ENCODE measurements at regions not wholly inside any gene's neighbourhood (a gene's known extent, or its start where the extent isn't known, plus 50 kb on each side); places are given as distances from the start of the nearest gene placed in this dataset.

DNA sequence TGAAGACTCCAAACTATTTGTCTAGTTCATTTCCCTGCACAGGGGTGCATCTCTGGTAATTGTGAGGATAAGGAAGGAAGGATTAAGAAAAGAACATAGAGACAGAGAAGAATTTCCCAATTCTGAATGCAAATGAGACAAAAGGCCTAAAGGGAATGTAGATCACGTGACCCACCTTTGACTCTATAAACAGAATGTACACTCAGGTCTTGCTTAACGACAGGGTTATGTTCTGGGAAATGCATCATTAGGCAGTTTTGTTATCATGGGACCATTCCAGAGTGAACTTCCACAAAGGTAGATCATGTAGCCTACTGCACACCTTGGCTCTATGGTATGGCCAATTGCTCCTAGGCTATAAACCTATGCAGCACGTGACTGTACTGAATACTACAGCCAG lies 252.3 kb upstream of the ZP4 start:
- Histone ChIP-seq H3K27me3 (ENCODE audit: insufficient read depth, low read length, poor library complexity, severe bottlenecking) (no peaks in the 10 kb centered on the region), H3F3A (ENCODE audit: low read depth) (no peaks in the 10 kb centered on the region), H4K20me1 (ENCODE audit: insufficient read depth, low read length, poor library complexity, severe bottlenecking) (no peaks in the 10 kb centered on the region), H3K4me2 (ENCODE audit: low read depth, low read length, poor library complexity, severe bottlenecking) (no peak overlapping the region), H3K4me1 (ENCODE audit: insufficient read depth, low read length, poor library complexity, severe bottlenecking) (no peaks in the 10 kb centered on the region), H3K36me3 (ENCODE audit: insufficient read depth, low read length) (no peaks in the 10 kb centered on the region), H3K9me2 (replicated peaks; ENCODE audit: low read depth, low read length) (no peaks in the 10 kb centered on the region), H3K9ac (ENCODE audit: low read depth, low read length, poor library complexity, severe bottlenecking) (no peak overlapping the region), H2AFZ (ENCODE audit: low read length) (no peak overlapping the region), H3K4me3 (ENCODE audit: low read length, poor library complexity, severe bottlenecking) (no peak overlapping the region), H3K79me2 (ENCODE audit: insufficient read depth, low read length) (no peaks in the 10 kb centered on the region), H3K9me3 (ENCODE audit: insufficient read depth, low read depth, low read length) (no peaks in the 10 kb centered on the region)
- TF ChIP-seq, protein P1, sequence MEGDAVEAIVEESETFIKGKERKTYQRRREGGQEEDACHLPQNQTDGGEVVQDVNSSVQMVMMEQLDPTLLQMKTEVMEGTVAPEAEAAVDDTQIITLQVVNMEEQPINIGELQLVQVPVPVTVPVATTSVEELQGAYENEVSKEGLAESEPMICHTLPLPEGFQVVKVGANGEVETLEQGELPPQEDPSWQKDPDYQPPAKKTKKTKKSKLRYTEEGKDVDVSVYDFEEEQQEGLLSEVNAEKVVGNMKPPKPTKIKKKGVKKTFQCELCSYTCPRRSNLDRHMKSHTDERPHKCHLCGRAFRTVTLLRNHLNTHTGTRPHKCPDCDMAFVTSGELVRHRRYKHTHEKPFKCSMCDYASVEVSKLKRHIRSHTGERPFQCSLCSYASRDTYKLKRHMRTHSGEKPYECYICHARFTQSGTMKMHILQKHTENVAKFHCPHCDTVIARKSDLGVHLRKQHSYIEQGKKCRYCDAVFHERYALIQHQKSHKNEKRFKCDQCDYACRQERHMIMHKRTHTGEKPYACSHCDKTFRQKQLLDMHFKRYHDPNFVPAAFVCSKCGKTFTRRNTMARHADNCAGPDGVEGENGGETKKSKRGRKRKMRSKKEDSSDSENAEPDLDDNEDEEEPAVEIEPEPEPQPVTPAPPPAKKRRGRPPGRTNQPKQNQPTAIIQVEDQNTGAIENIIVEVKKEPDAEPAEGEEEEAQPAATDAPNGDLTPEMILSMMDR (conservative IDR thresholded peaks at IDR 0.05; ENCODE audit: low read length), result no peak
- TF ChIP-seq EZH2phosphoT487 (IDR thresholded peaks at IDR 0.05; ENCODE audit: borderline replicate concordance), result no peak

DNA sequence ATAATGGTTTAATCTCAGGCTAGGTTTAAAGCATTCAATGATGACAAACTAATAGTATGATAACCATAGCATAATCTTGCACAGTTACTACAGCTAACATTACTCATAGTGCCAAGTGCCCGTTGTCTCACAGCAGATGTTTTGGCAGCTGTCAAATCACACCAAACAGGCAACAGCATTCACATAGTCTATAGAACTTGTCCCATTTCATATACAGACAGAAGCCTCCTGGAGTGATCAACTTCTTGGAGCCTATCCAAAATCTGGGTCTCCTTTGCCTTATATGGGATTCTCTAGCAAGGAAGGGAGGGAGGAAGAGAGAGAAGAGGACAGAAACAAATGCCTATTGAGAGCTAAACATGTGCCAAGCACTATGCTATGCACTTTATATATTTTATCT lies 250.6 kb upstream of the ZP4 start:
- no peak overlapping the region for H3K9ac ChIP-seq (ENCODE audit: low read depth, low read length, poor library complexity, severe bottlenecking)
- no peaks in the 10 kb centered on the region for H3K9me3 ChIP-seq (ENCODE audit: insufficient read depth, low read depth, low read length)
- H3K4me3 ChIP-seq (ENCODE audit: low read length, poor library complexity, severe bottlenecking), result no peak overlapping the region
- no peaks in the 10 kb centered on the region for H4K20me1 ChIP-seq (ENCODE audit: insufficient read depth, low read length, poor library complexity, severe bottlenecking)
- H3K9me2 ChIP-seq (replicated peaks; ENCODE audit: low read depth, low read length), result no peaks in the 10 kb centered on the region
- H3K4me2 ChIP-seq (ENCODE audit: low read depth, low read length, poor library complexity, severe bottlenecking), result no peak overlapping the region
- no peaks in the 10 kb centered on the region for H3K27me3 ChIP-seq (ENCODE audit: insufficient read depth, low read length, poor library complexity, severe bottlenecking)
- H3K79me2 ChIP-seq (ENCODE audit: insufficient read depth, low read length), result no peaks in the 10 kb centered on the region
- H3F3A ChIP-seq (ENCODE audit: low read depth), result no peaks in the 10 kb centered on the region
- H3K4me1 ChIP-seq (ENCODE audit: insufficient read depth, low read length, poor library complexity, severe bottlenecking), result no peaks in the 10 kb centered on the region
- TF ChIP-seq, protein P1 (conservative IDR thresholded peaks at IDR 0.05; ENCODE audit: low read length), result no peak
- TF ChIP-seq EZH2phosphoT487 (IDR thresholded peaks at IDR 0.05; ENCODE audit: borderline replicate concordance), result no peak
- H2AFZ ChIP-seq (ENCODE audit: low read length), result no peak overlapping the region
- H3K36me3 ChIP-seq (ENCODE audit: insufficient read depth, low read length), result no peaks in the 10 kb centered on the region

DNA sequence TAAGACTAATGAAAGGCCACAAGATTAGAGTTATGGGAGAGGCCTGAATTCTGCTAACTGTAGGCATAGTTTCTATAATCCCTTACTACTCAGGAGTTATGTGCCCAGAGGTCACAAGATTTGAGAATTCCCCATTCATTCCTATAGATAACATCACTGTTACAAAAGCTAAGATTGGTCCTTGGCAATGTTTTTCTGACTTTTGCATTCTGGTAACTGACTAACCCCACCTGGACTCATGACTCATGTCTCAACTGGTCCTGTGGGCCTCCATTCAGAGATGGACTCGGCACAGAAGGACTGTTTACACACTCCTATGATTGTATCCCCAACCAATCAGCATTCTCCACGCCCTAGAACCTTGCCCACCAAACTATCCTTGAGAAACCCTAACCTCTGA lies 249.0 kb upstream of the ZP4 start:
- no peak overlapping the region for H3K9ac ChIP-seq (ENCODE audit: low read depth, low read length, poor library complexity, severe bottlenecking)
- H3K36me3 ChIP-seq (ENCODE audit: insufficient read depth, low read length), result no peaks in the 10 kb centered on the region
- H3K9me2 ChIP-seq (replicated peaks; ENCODE audit: low read depth, low read length), result no peaks in the 10 kb centered on the region
- H3K9me3 ChIP-seq (ENCODE audit: insufficient read depth, low read depth, low read length), result no peaks in the 10 kb centered on the region; the same call in 1 of the 2 replicates
- no peaks in the 10 kb centered on the region for H3K79me2 ChIP-seq (ENCODE audit: insufficient read depth, low read length)
- no peak overlapping the region for H2AFZ ChIP-seq (ENCODE audit: low read length)
- H3K4me1 ChIP-seq (ENCODE audit: insufficient read depth, low read length, poor library complexity, severe bottlenecking), result no peaks in the 10 kb centered on the region
- no peak overlapping the region for H3K4me2 ChIP-seq (ENCODE audit: low read depth, low read length, poor library complexity, severe bottlenecking)
- no peaks in the 10 kb centered on the region for H4K20me1 ChIP-seq (ENCODE audit: insufficient read depth, low read length, poor library complexity, severe bottlenecking)
- no peaks in the 10 kb centered on the region for H3K27me3 ChIP-seq (ENCODE audit: insufficient read depth, low read length, poor library complexity, severe bottlenecking)
- no peaks in the 10 kb centered on the region for H3F3A ChIP-seq (ENCODE audit: low read depth)
- TF ChIP-seq EZH2phosphoT487 (IDR thresholded peaks at IDR 0.05; ENCODE audit: borderline replicate concordance), result no peak
- TF ChIP-seq, protein P1 (conservative IDR thresholded peaks at IDR 0.05; ENCODE audit: low read length), result no peak
- H3K4me3 ChIP-seq (ENCODE audit: low read length, poor library complexity, severe bottlenecking), result no peak overlapping the region
